B cell (primary cell): ENCODE measurements at regions not wholly inside any gene's neighbourhood (a gene's known extent, or its start where the extent isn't known, plus 50 kb on each side); places are given as distances from the start of the nearest gene placed in this dataset.
"Not testable (repeated sequence)": the region's sequence is repeated elsewhere in the genome, so short reads cannot be mapped to it uniquely, and the experiment has no call there.

Experiments used
- ATAC-seq: fragments of 200-7000 bp; cut with Tn5 transposase; one replicate; pipeline ENCODE4 v1.10.0; 2021; ENCODE audit warnings: low read depth, mild to moderate bottlenecking, moderate number of reproducible peaks, moderate library complexity
- CTCF ChIA-PET: fragments of 350-600 bp; sonication (Branson Sonifier 250); formaldehyde crosslinking; loops from one replicate; lab custom pipeline; 2021; ENCODE audit warnings: antibody characterized with exemption, inconsistent platforms; lab: Charles Lee
- POLR2A ChIA-PET: fragments of 350-600 bp; sonication (Branson Sonifier 250); formaldehyde crosslinking; loops from one replicate; lab custom pipeline; 2021; ENCODE audit warnings: antibody characterized with exemption; lab: Charles Lee
- DNase-seq: peaks from one replicate; pipeline ENCODE4 v3.0.0; 2013
- H2AFZ ChIP-seq: 2 replicates; pipeline ENCODE4 v1.6.1; 2012; ENCODE audit warnings: mild to moderate bottlenecking, low read depth, low read length; ENCODE audit not compliant: insufficient read depth, poor library complexity, severe bottlenecking
- H3K27ac ChIP-seq, 2 donors: 1 replicate in 1 of 2; 2 replicates in 1 of 2; pipeline ENCODE4 v1.5.1; 2012 to 2013; ENCODE audit warnings: low read length in 2 of 2, mild to moderate bottlenecking in 2 of 2, moderate library complexity in 1 of 2
- H3K27me3 ChIP-seq, 4 experiments: fragments of 200-600 bp in 1 of 4; sonication (generic) in 1 of 4; replicated peaks in 1 of 4; 1 replicate in 2 of 4; 2 replicates in 2 of 4; pipeline versions ENCODE4 v1.6.1 to v1.7.0; 2013 to 2016; ENCODE audit warnings: low read length in 3 of 4, mild to moderate bottlenecking in 2 of 4, mixed read lengths in 1 of 4, moderate library complexity in 1 of 4; ENCODE audit not compliant: insufficient read depth in 4 of 4, control insufficient read depth in 3 of 4; ENCODE audit errors: control extremely low read depth in 1 of 4
- H3K36me3 ChIP-seq, 2 experiments: replicated peaks in 1 of 2; 1 replicate in 1 of 2; 2 replicates in 1 of 2; pipeline versions ENCODE4 v1.6.1 to v1.7.1; 2013; ENCODE audit warnings: low read length in 1 of 2; ENCODE audit not compliant: insufficient read depth in 2 of 2, control insufficient read depth in 1 of 2; ENCODE audit errors: control extremely low read depth in 1 of 2, extremely low read depth in 1 of 2
- H3K4me1 ChIP-seq, 2 donors: fragments of 200-600 bp in 1 of 2; sonication (generic) in 1 of 2; 1 replicate in 1 of 2; 2 replicates in 1 of 2; pipeline versions ENCODE4 v1.5.1 to v1.6.1; 2013 to 2017; ENCODE audit warnings: low read length in 2 of 2; ENCODE audit not compliant: control insufficient read depth in 2 of 2, insufficient read depth in 2 of 2
- H3K4me2 ChIP-seq: replicated peaks from 2 replicates; pipeline ENCODE3; 2012; ENCODE audit warnings: mild to moderate bottlenecking, low read depth, low read length; ENCODE audit not compliant: poor library complexity, severe bottlenecking
- H3K4me3 ChIP-seq, 5 experiments: fragments of 200-600 bp in 1 of 5; sonication (generic) in 1 of 5; 1 replicate in 3 of 5; 2 replicates in 2 of 5; pipeline versions ENCODE4 v1.5.1 to v1.7.0; 2011 to 2016; ENCODE audit warnings: low read length in 4 of 5, mild to moderate bottlenecking in 4 of 5, low read depth in 2 of 5, control low read depth in 1 of 5, moderate library complexity in 1 of 5; ENCODE audit not compliant: insufficient read depth in 1 of 5; ENCODE audit errors: control extremely low read depth in 1 of 5, extremely low read depth in 1 of 5
- H3K79me2 ChIP-seq: fragments of 200-600 bp; sonication (generic); one replicate; pipeline ENCODE4 v1.6.0; 2016; ENCODE audit warnings: low read length; ENCODE audit not compliant: control insufficient read depth, insufficient read depth
- H3K9ac ChIP-seq: fragments of 200-600 bp; sonication (generic); 2 replicates; pipeline ENCODE4 v1.6.1; 2017; ENCODE audit warnings: mild to moderate bottlenecking, low read length, moderate library complexity
- H3K9me3 ChIP-seq, 3 donors: one replicate each; pipeline versions ENCODE4 v1.6.1 to v1.7.1; 2013; ENCODE audit warnings: low read length in 2 of 3; ENCODE audit not compliant: control insufficient read depth in 2 of 3, insufficient read depth in 1 of 3; ENCODE audit errors: control extremely low read depth in 1 of 3
- H4K20me1 ChIP-seq: 2 replicates; pipeline ENCODE4 v1.6.0; 2012; ENCODE audit warnings: mild to moderate bottlenecking, low read length; ENCODE audit not compliant: insufficient read depth, control insufficient read depth, poor library complexity, severe bottlenecking
- H3K27ac Mint-ChIP-seq: one replicate; pipeline ENCODE4 v1.8.0; 2021; ENCODE audit warnings: mixed read lengths
- H3K27me3 Mint-ChIP-seq: one replicate; pipeline ENCODE4 v1.8.0; 2021; ENCODE audit warnings: mixed read lengths
- H3K4me1 Mint-ChIP-seq: one replicate; pipeline ENCODE4 v1.8.0; 2021; ENCODE audit warnings: mixed read lengths
- H3K4me3 Mint-ChIP-seq: one replicate; pipeline ENCODE4 v1.8.0; 2021; ENCODE audit warnings: mixed read lengths
- H3K9me3 Mint-ChIP-seq: one replicate; pipeline ENCODE4 v1.8.0; 2022; ENCODE audit warnings: mixed read lengths; ENCODE audit not compliant: insufficient read depth
- CTCF ChIP-seq: fragments of 200-600 bp; IDR thresholded peaks from one replicate; pipeline ENCODE4 v1.8.0; 2022; ENCODE audit warnings: antibody characterized with exemption, mild to moderate bottlenecking
- EZH2 ChIP-seq: IDR thresholded peaks from 2 replicates; pipeline ENCODE4 v1.6.1; 2012; ENCODE audit warnings: borderline replicate concordance, low read depth, mild to moderate bottlenecking, moderate library complexity, low read length; ENCODE audit not compliant: insufficient read depth, poor library complexity, severe bottlenecking
- WGBS: methylation state at CpG from one replicate; pipeline ENCODE4 v1.1.5; 2013; ENCODE audit warnings: missing lambda C conversion rate; ENCODE audit not compliant: insufficient coverage; 5-methylcytosine and 5-hydroxymethylcytosine counted together
- intact Hi-C: fragments of 100-400 bp; cut with micrococcal nuclease; formaldehyde crosslinking; loops from one replicate; pipeline ENCODE4 v1.10.0; 2022

GRCh38 chr3:144590854-144591253 lies 619.2 kb downstream of the DIPK2A start:
- ChIA-PET CTCF (no interaction called here), POLR2A (no interaction called here)
- no peaks in the 10 kb centered on the region for H3K9me3 Mint-ChIP-seq
- Histone ChIP-seq H4K20me1 (no peaks in the 10 kb centered on the region), H3K9ac (no peak overlapping the region), H2AFZ (no peak overlapping the region), H3K27ac (no peak overlapping the region), H3K27me3 (no peaks in the 10 kb centered on the region), H3K36me3 (no peaks in the 10 kb centered on the region), H3K4me1 (no peaks in the 10 kb centered on the region), H3K4me3 (no peak overlapping the region), H3K9me3 (no peaks in the 10 kb centered on the region), H3K79me2 (no peaks in the 10 kb centered on the region), H3K4me2 (no peak overlapping the region)
- H3K4me1 Mint-ChIP-seq: no peaks in the 10 kb centered on the region
- no peak overlapping the region for H3K4me3 Mint-ChIP-seq
- DNase-seq (no peak), ATAC-seq (no peak)
- 100% methylated on average over 1 of the region's 2 CpGs for WGBS
- H3K27ac Mint-ChIP-seq: no peak overlapping the region
- no peaks in the 10 kb centered on the region for H3K27me3 Mint-ChIP-seq
- TF ChIP-seq CTCF (no peak), EZH2 (no peak)
- intact Hi-C loops: no loop called here

GRCh38 chr3:144593881-144594280 lies 622.3 kb downstream of the DIPK2A start:
- Mint-ChIP-seq H3K9me3 (peaks cover 3% of the 10 kb centered on the region), H3K27ac (no peak overlapping the region), H3K4me1 (no peaks in the 10 kb centered on the region), H3K4me3 (no peak overlapping the region), H3K27me3 (no peaks in the 10 kb centered on the region)
- no peaks in the 10 kb centered on the region for H3K36me3 ChIP-seq
- H3K4me3 ChIP-seq: no peak overlapping the region
- no peak overlapping the region for H3K27ac ChIP-seq
- peaks cover 0 to 8% (median 0%) of the 10 kb centered on the region in 3 donors for H3K9me3 ChIP-seq
- H4K20me1 ChIP-seq: no peaks in the 10 kb centered on the region
- H3K4me1 ChIP-seq: no peaks in the 10 kb centered on the region
- no peak overlapping the region for H2AFZ ChIP-seq
- DNase-seq (no peak), ATAC-seq (no peak)
- intact Hi-C loops: no loop called here
- no peaks in the 10 kb centered on the region for H3K27me3 ChIP-seq
- H3K79me2 ChIP-seq: no peaks in the 10 kb centered on the region
- POLR2A ChIA-PET: no interaction called here
- TF ChIP-seq CTCF: no peak
- TF ChIP-seq EZH2: no peak
- no peak overlapping the region for H3K9ac ChIP-seq
- 84% methylated on average over 2 of the region's 4 CpGs for WGBS
- CTCF ChIA-PET: no interaction called here
- H3K4me2 ChIP-seq: no peak overlapping the region

GRCh38 chr3:144620236-144620635 lies 648.6 kb downstream of the DIPK2A start:
- DNase-seq, H3K4me1 Mint-ChIP-seq, H3K4me3 Mint-ChIP-seq, H3K4me3 ChIP-seq, H3K4me2 ChIP-seq, H3K27ac ChIP-seq, H3K9me3 Mint-ChIP-seq, H4K20me1 ChIP-seq, CTCF ChIA-PET, POLR2A ChIA-PET, H3K27me3 Mint-ChIP-seq, H3K36me3 ChIP-seq, H3K27me3 ChIP-seq, H3K27ac Mint-ChIP-seq, H3K9ac ChIP-seq, intact Hi-C loops, H3K9me3 ChIP-seq, H3K79me2 ChIP-seq, H2AFZ ChIP-seq, H3K4me1 ChIP-seq, ATAC-seq: not testable (repeated sequence)
- 94% methylated on average over 6 of the region's 7 CpGs for WGBS
